ENCODE measurements at regions not wholly inside any gene's neighbourhood (a gene's known extent, or its start where the extent isn't known, plus 50 kb on each side); places are given as distances from the start of the nearest gene placed in this dataset.
"Not testable (repeated sequence)": the region's sequence is repeated elsewhere in the genome, so short reads cannot be mapped to it uniquely, and the experiment has no call there.

GRCh38 chr9:17888066-17888465 lies 309.2 kb downstream of the SH3GL2 start:
- TF ChIP-seq CTCF (conservative IDR thresholded peaks at IDR 0.05; ENCODE audit: low read depth, low read length), result no peak
- H3K27ac ChIP-seq, result no peak overlapping the region
- no peak overlapping the region for H3K4me2 ChIP-seq
- no peaks in the 10 kb centered on the region for H3K36me3 ChIP-seq (ENCODE audit: insufficient read depth)
- H3K4me3 ChIP-seq (IDR thresholded peaks at IDR 0.05; ENCODE audit: insufficient read depth, low read depth, low read length), result no peak overlapping the region
- no peaks in the 10 kb centered on the region for H3K27me3 ChIP-seq (ENCODE audit: insufficient read depth, low read depth)
- H3K4me1 ChIP-seq (ENCODE audit: low read depth, poor library complexity, severe bottlenecking), result no peaks in the 10 kb centered on the region
- H4K20me1 ChIP-seq (ENCODE audit: insufficient read depth), result no peaks in the 10 kb centered on the region
- H3K9ac ChIP-seq, result no peak overlapping the region
- no peak overlapping the region for H2AFZ ChIP-seq (ENCODE audit: low read depth)
- no peaks in the 10 kb centered on the region for H3K79me2 ChIP-seq (ENCODE audit: insufficient read depth, low read depth)

- H2AFZ ChIP-seq (ENCODE audit: low read depth); H3K4me1 ChIP-seq (ENCODE audit: low read depth, poor library complexity, severe bottlenecking); H3K4me2 ChIP-seq; H3K27me3 ChIP-seq (ENCODE audit: insufficient read depth, low read depth); H3K79me2 ChIP-seq (ENCODE audit: insufficient read depth, low read depth); H4K20me1 ChIP-seq (ENCODE audit: insufficient read depth); H3K36me3 ChIP-seq (ENCODE audit: insufficient read depth); H3K9ac ChIP-seq; H3K4me3 ChIP-seq (IDR thresholded peaks at IDR 0.05; ENCODE audit: insufficient read depth, low read depth, low read length); H3K27ac ChIP-seq: not testable (repeated sequence)
Observed at GRCh38 chr9:17888964-17889363, 310.1 kb downstream of the SH3GL2 start.

GRCh38 chr9:17894501-17895160 lies 315.8 kb downstream of the SH3GL2 start:
- Histone ChIP-seq H3K79me2 (ENCODE audit: insufficient read depth, low read depth) (no peaks in the 10 kb centered on the region), H3K27me3 (ENCODE audit: insufficient read depth, low read depth) (no peaks in the 10 kb centered on the region), H3K4me1 (ENCODE audit: low read depth, poor library complexity, severe bottlenecking) (no peaks in the 10 kb centered on the region), H3K4me3 (IDR thresholded peaks at IDR 0.05; ENCODE audit: insufficient read depth, low read depth, low read length) (no peak overlapping the region), H2AFZ (ENCODE audit: low read depth) (no peak overlapping the region), H3K36me3 (ENCODE audit: insufficient read depth) (no peaks in the 10 kb centered on the region), H3K27ac (no peak overlapping the region), H4K20me1 (ENCODE audit: insufficient read depth) (no peaks in the 10 kb centered on the region), H3K9ac (no peak overlapping the region), H3K4me2 (no peak overlapping the region)
- TF ChIP-seq CTCF (conservative IDR thresholded peaks at IDR 0.05; ENCODE audit: low read depth, low read length), result no peak

- H3K36me3 ChIP-seq (ENCODE audit: insufficient read depth), result no peaks in the 10 kb centered on the region
- H3K9ac ChIP-seq, result no peak overlapping the region
- H2AFZ ChIP-seq (ENCODE audit: low read depth), result no peak overlapping the region
- no peaks in the 10 kb centered on the region for H3K4me1 ChIP-seq (ENCODE audit: low read depth, poor library complexity, severe bottlenecking)
- H3K4me2 ChIP-seq, result no peak overlapping the region
- H3K4me3 ChIP-seq (IDR thresholded peaks at IDR 0.05; ENCODE audit: insufficient read depth, low read depth, low read length), result no peak overlapping the region
- H3K27ac ChIP-seq, result no peak overlapping the region
- no peaks in the 10 kb centered on the region for H3K27me3 ChIP-seq (ENCODE audit: insufficient read depth, low read depth)
- no peaks in the 10 kb centered on the region for H3K79me2 ChIP-seq (ENCODE audit: insufficient read depth, low read depth)
- H4K20me1 ChIP-seq (ENCODE audit: insufficient read depth), result no peaks in the 10 kb centered on the region
- no peak for TF ChIP-seq CTCF (conservative IDR thresholded peaks at IDR 0.05; ENCODE audit: low read depth, low read length)
Observed at GRCh38 chr9:17900606-17901005, 321.7 kb downstream of the SH3GL2 start.

GRCh38 chr9:17905366-17905765 lies 326.5 kb downstream of the SH3GL2 start:
- Histone ChIP-seq H3K79me2 (ENCODE audit: insufficient read depth, low read depth) (no peaks in the 10 kb centered on the region), H3K27ac (no peak overlapping the region), H3K4me1 (ENCODE audit: low read depth, poor library complexity, severe bottlenecking) (no peaks in the 10 kb centered on the region), H3K9ac (no peak overlapping the region), H3K4me2 (no peak overlapping the region), H4K20me1 (ENCODE audit: insufficient read depth) (no peaks in the 10 kb centered on the region), H3K4me3 (IDR thresholded peaks at IDR 0.05; ENCODE audit: insufficient read depth, low read depth, low read length) (no peak overlapping the region), H3K27me3 (ENCODE audit: insufficient read depth, low read depth) (no peaks in the 10 kb centered on the region), H2AFZ (ENCODE audit: low read depth) (no peak overlapping the region), H3K36me3 (ENCODE audit: insufficient read depth) (no peaks in the 10 kb centered on the region)
- no peak for TF ChIP-seq CTCF (conservative IDR thresholded peaks at IDR 0.05; ENCODE audit: low read depth, low read length)
